Upper lobe of right lung (tissue), 1 donor: ENCODE measurements at regions not wholly inside any gene's neighbourhood (a gene's known extent, or its start where the extent isn't known, plus 50 kb on each side); places are given as distances from the start of the nearest gene placed in this dataset.
A peak's percentile ranks its signal among the peaks of the same experiment; 100 is the strongest.

Source experiments
- ATAC-seq: fragments of 200-7000 bp; cut with Tn5 transposase; one replicate; pipeline ENCODE4 v1.9.1; 2020; ENCODE audit warnings: mild to moderate bottlenecking, moderate library complexity
- DNase-seq: peaks from one replicate; pipeline ENCODE4 v3.0.0-alpha.2; 2020
- H3K27ac ChIP-seq: fragments of 200-600 bp; one replicate; pipeline ENCODE4 v1.8.0; 2022
- H3K27me3 ChIP-seq: fragments of 200-600 bp; one replicate; pipeline ENCODE4 v1.8.0; 2022; ENCODE audit warnings: mild to moderate bottlenecking
- H3K36me3 ChIP-seq: fragments of 200-600 bp; one replicate; pipeline ENCODE4 v1.8.0; 2022
- H3K4me1 ChIP-seq: fragments of 200-600 bp; one replicate; pipeline ENCODE4 v1.8.0; 2022
- H3K4me3 ChIP-seq: fragments of 200-600 bp; one replicate; pipeline ENCODE4 v1.8.0; 2022; ENCODE audit warnings: mild to moderate bottlenecking
- H3K9me3 ChIP-seq: fragments of 200-600 bp; one replicate; pipeline ENCODE4 v1.8.0; 2022
- CTCF ChIP-seq: fragments of 200-600 bp; IDR thresholded peaks from one replicate; pipeline ENCODE4 v1.8.0; 2022; ENCODE audit warnings: antibody characterized with exemption
- intact Hi-C: fragments of 100-400 bp; cut with DNase I; formaldehyde crosslinking; loops from one replicate; pipeline ENCODE4 v1.11.0; 2022
- donor health status: DM: no; HTN: yes; CAD: no; lungs with severe emphysema.

GRCh38 chr7:86920154-86920553, 139.3 kb downstream of the ELAPOR2 start:
- peaks cover 3% of the 10 kb centered on the region for H3K4me1 ChIP-seq
- DNase-seq (no peak), ATAC-seq (no peak)
- no peaks in the 10 kb centered on the region for H3K9me3 ChIP-seq
- H3K27me3 ChIP-seq: no peaks in the 10 kb centered on the region
- no peak overlapping the region for H3K4me3 ChIP-seq
- H3K27ac ChIP-seq: no peak overlapping the region
- intact Hi-C loops: no loop called here
- TF ChIP-seq CTCF: no peak
- H3K36me3 ChIP-seq: no peaks in the 10 kb centered on the region

DNA sequence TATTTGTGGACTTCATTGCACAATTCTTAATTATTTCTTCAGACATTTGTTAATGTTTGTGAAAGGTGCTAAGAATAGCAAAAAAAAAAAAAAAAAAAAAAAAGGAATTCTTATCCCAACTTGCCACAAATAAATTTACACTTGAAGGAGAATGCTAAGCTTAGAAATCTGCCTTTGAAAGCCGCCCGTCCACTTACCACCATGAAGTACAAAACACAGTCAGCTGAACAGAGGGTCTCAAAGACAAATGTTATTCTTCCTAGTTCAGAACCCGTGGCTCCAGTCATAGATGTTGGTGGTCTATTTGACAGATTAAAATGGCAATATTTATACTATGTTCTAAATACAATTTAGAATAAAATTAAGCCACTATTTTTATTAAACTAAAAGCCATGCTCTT, 141.2 kb downstream of the ELAPOR2 start:
- Histone ChIP-seq H3K9me3 (no peaks in the 10 kb centered on the region), H3K36me3 (no peaks in the 10 kb centered on the region), H3K27ac (no peak overlapping the region), H3K27me3 (no peaks in the 10 kb centered on the region), H3K4me1 (no peaks in the 10 kb centered on the region), H3K4me3 (no peak overlapping the region)
- TF ChIP-seq CTCF: no peak
- no peak for DNase-seq
- intact Hi-C loops: no loop called here
- no peak for ATAC-seq

DNA sequence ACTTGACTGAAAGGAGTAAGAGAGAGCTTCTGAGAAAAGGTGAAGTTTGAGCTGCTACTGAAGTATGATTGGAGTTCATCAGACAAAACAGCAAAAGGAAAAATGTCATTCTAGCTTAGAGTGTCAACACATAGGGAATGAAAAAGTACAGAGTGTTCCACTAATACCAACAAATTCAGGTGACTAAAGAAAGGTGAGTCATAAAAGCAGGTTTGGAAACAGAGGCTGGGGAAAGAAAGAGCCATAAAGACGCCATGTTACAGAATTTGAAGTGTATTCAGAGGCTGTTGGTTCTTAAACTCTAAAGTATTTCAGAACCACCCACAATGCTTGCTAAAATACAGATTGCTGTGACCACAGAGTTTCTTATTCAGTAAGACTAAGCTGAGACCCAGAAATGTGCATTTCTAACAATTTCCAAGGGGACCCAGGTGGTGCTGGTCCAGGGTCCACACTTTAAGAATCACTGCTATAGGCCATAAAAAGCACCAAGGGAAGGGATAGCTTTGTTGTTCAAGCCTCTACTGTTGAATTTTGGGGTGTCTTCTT, 143.1 kb downstream of the ELAPOR2 start:
- intact Hi-C loops: no loop called here
- Histone ChIP-seq H3K4me3 (no peak overlapping the region), H3K27me3 (no peaks in the 10 kb centered on the region), H3K36me3 (peaks cover 4% of the 10 kb centered on the region), H3K27ac (no peak overlapping the region), H3K9me3 (no peaks in the 10 kb centered on the region), H3K4me1 (no peaks in the 10 kb centered on the region)
- DNase-seq (no peak), ATAC-seq (no peak)
- no peak for TF ChIP-seq CTCF

- peak; percentile 43 for TF ChIP-seq CTCF
- no peak overlapping the region for H3K27ac ChIP-seq
- intact Hi-C loops: no loop called here
- DNase-seq (no peak), ATAC-seq (no peak)
- H3K27me3 ChIP-seq: no peaks in the 10 kb centered on the region
- no peak overlapping the region for H3K4me3 ChIP-seq
- no peaks in the 10 kb centered on the region for H3K9me3 ChIP-seq
- H3K36me3 ChIP-seq: peaks cover 4% of the 10 kb centered on the region
- H3K4me1 ChIP-seq: no peaks in the 10 kb centered on the region
These were observed 144.9 kb downstream of the ELAPOR2 start for GRCh38 chr7:86914551-86914950.
